Adrenal gland (tissue), 9 donors: ENCODE measurements at regions not wholly inside any gene's neighbourhood (a gene's known extent, or its start where the extent isn't known, plus 50 kb on each side); places are given as distances from the start of the nearest gene placed in this dataset.
"Not testable (repeated sequence)": the region's sequence is repeated elsewhere in the genome, so short reads cannot be mapped to it uniquely, and the experiment has no call there.

Source experiments
- DNase-seq, 7 donors: peaks; one replicate each; pipeline ENCODE4 v3.0.0-alpha.2; 2019 to 2020
- H3K27ac ChIP-seq, 5 donors: fragments of 200-600 bp; sonication (generic) in 4 of 5; 1 replicate in 3 of 5; 2 replicates in 2 of 5; pipeline versions ENCODE4 v1.5.1 to v1.8.0; 2016 to 2020; ENCODE audit warnings: mild to moderate bottlenecking in 1 of 5
- H3K27me3 ChIP-seq: fragments of 200-600 bp; 2 replicates; pipeline ENCODE4 v1.8.0; 2021
- H3K36me3 ChIP-seq, 2 donors: fragments of 200-600 bp; replicated peaks in 1 of 2; 1 replicate in 1 of 2; 2 replicates in 1 of 2; pipeline versions ENCODE4 v1.5.1 to v1.8.0; 2018 to 2022
- H3K4me1 ChIP-seq, 2 donors: fragments of 200-600 bp; replicated peaks in 1 of 2; 1 replicate in 1 of 2; 2 replicates in 1 of 2; pipeline versions ENCODE4 v1.5.1 to v1.8.0; 2018 to 2021
- H3K4me3 ChIP-seq, 4 donors: fragments of 200-600 bp; sonication (generic) in 3 of 4; one replicate each; pipeline ENCODE4 v1.5.1; 2016 to 2018
- H3K9me3 ChIP-seq, 3 donors: fragments of 200-600 bp; sonication (generic) in 1 of 3; replicated peaks in 1 of 3; 1 replicate in 2 of 3; 2 replicates in 1 of 3; pipeline versions ENCODE4 v1.5.1 to v1.8.0; 2016 to 2021
- CTCF ChIP-seq, 6 experiments: fragments of 450-650 bp in 4 of 6; fragments of 200-600 bp in 2 of 6; sonication (generic) in 1 of 6; IDR thresholded peaks; 1 replicate in 5 of 6; 2 replicates in 1 of 6; pipeline versions ENCODE4 v1.5.1 to v1.8.0; 2016 to 2021; ENCODE audit warnings: antibody characterized with exemption in 6 of 6, mild to moderate bottlenecking in 2 of 6, moderate library complexity in 1 of 6
- POLR2A ChIP-seq, 2 donors: fragments of 450-650 bp; IDR thresholded peaks; one replicate each; pipeline ENCODE4 v1.6.1; 2017; ENCODE audit warnings: antibody characterized with exemption in 2 of 2, mild to moderate bottlenecking in 2 of 2, moderate library complexity in 1 of 2
- WGBS, 4 donors: extraction: QIAGEN DNeasy Blood & Tissue Kit in 2 of 4; methylation state at CpG; one replicate each; pipeline versions ENCODE4 v1.1.5 to v1.1.7; 2013 to 2017; 5-methylcytosine and 5-hydroxymethylcytosine counted together
- intact Hi-C, 2 donors: fragments of 100-400 bp; cut with DNase I; formaldehyde crosslinking; loops; one replicate each; pipeline versions ENCODE4 v1.14.1 to v1.15.0; 2022 to 2023
- donor health status: healthy with polysubstance abuse.
- donor health status: Bipolar disorder and iron deficiency.
- donor health status: DM: yes; HTN: yes; CAD: no.
- donor health status: DM: no; HTN: no; CAD: no.
- donor health status: DM: no; HTN: no; CAD: no.

- Histone ChIP-seq H3K27me3 (no peaks in the 10 kb centered on the region), H3K4me1 (no peaks in the 10 kb centered on the region), H3K9me3 (no peaks in the 10 kb centered on the region), H3K36me3 (no peaks in the 10 kb centered on the region), H3K4me3 (no peak overlapping the region), H3K27ac (no peak overlapping the region)
- TF ChIP-seq CTCF (IDR thresholded peaks at IDR 0.05) (no peak), POLR2A (IDR thresholded peaks at IDR 0.05) (no peak)
- 53 to 87% (median 73%) methylated on average over 2 to 4 of the region's 4 CpGs for WGBS, 4 donors
- DNase-seq: no peak
- intact Hi-C loops: no loop called here
Measured at GRCh38 chr1:143584508-143584907, 387.3 kb downstream of the FAM72C start.

GRCh38 chr1:143574891-143575520 is 396.8 kb downstream of the FAM72C start:
- no peak for DNase-seq
- intact Hi-C loops: no loop called here
- 85 to 93% (median 88%) methylated on average over 10 to 33 of the region's 33 CpGs for WGBS, 4 donors
- H3K27me3 ChIP-seq: no peaks in the 10 kb centered on the region
- no peaks in the 10 kb centered on the region for H3K36me3 ChIP-seq
- no peak overlapping the region for H3K27ac ChIP-seq
- TF ChIP-seq POLR2A (IDR thresholded peaks at IDR 0.05) (no peak), CTCF (IDR thresholded peaks at IDR 0.05) (no peak)
- no peaks in the 10 kb centered on the region for H3K9me3 ChIP-seq
- H3K4me3 ChIP-seq: no peak overlapping the region
- no peaks in the 10 kb centered on the region for H3K4me1 ChIP-seq

DNA sequence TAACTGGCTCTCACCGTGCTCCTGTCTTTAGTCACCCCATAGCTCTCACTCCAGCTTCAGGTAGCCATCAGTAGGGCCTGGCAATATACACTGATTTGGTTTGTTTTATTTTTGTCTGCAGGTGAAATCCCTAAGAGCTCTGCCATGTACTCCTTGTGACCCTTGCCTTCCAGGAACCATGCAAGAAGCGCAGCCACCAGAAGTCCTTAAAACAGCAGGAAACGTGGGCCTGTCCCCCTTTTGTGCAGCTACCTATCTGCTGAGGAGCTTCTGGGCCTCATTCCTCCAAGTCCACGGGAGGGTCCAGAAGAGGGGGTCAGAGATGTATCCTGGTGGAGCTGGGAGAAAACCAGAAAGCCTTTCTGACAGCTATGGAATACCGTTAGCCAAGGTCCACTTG is 399.1 kb downstream of the FAM72C start:
- H3K36me3 ChIP-seq, H3K27me3 ChIP-seq, DNase-seq, H3K4me3 ChIP-seq, H3K4me1 ChIP-seq, H3K27ac ChIP-seq, intact Hi-C loops, H3K9me3 ChIP-seq: not testable (repeated sequence)
- 67 to 84% (median 70%) methylated on average over 5 of the region's 5 CpGs for WGBS, 4 donors

DNA sequence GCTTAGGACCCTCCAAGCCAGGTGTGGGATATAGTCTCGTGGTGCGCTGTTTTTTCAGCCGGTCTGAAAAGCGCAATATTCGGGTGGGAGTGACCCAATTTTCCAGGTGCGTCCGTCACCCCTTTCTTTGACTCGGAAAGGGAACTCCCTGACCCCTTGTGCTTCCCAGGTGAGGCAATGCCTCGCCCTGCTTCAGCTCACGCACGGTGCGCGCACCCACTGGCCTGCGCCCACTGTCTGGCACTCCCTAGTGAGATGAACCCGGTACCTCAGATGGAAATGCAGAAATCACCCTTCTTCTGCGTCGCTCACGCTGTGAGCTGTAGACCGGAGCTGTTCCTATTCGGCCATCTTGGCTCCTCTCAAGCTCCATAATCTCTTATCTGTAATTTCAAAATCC is 408.0 kb downstream of the FAM72C start:
- WGBS, 4 donors: 52 to 79% (median 62%) methylated on average over 6 to 20 of the region's 20 CpGs
- intact Hi-C loops, H3K4me1 ChIP-seq, H3K9me3 ChIP-seq, H3K4me3 ChIP-seq, H3K27me3 ChIP-seq, H3K27ac ChIP-seq, H3K36me3 ChIP-seq, DNase-seq: not testable (repeated sequence)

GRCh38 chr1:143553627-143554026 is 418.2 kb downstream of the FAM72C start:
- Histone ChIP-seq H3K27ac (no peak overlapping the region), H3K36me3 (no peaks in the 10 kb centered on the region), H3K4me3 (no peak overlapping the region), H3K27me3 (no peaks in the 10 kb centered on the region), H3K4me1 (no peaks in the 10 kb centered on the region), H3K9me3 (no peaks in the 10 kb centered on the region)
- TF ChIP-seq POLR2A (IDR thresholded peaks at IDR 0.05) (no peak), CTCF (IDR thresholded peaks at IDR 0.05) (no peak)
- intact Hi-C loops: no loop called here
- 49 to 66% (median 58%) methylated on average over 4 of the region's 4 CpGs for WGBS, 4 donors
- DNase-seq: no peak

DNA sequence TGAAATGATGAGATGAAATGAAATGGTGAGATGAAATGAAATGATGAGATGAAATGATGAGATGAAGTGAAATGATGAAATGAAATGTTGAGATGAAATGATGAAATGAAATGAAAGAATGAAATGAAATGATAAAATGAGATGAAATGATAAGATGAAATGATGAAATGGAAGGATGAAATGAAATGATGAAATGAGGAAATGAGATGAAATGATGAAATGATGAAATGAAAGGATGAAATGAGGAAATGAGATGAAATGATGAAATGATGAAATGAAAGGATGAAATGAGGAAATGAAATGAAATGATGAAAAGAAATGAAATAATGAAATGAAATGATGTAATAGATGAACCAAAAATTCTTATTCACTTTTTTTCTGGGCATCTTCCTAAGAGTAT is 467.1 kb downstream of the FAM72C start:
- DNase-seq, H3K27me3 ChIP-seq: not testable (repeated sequence)

DNA sequence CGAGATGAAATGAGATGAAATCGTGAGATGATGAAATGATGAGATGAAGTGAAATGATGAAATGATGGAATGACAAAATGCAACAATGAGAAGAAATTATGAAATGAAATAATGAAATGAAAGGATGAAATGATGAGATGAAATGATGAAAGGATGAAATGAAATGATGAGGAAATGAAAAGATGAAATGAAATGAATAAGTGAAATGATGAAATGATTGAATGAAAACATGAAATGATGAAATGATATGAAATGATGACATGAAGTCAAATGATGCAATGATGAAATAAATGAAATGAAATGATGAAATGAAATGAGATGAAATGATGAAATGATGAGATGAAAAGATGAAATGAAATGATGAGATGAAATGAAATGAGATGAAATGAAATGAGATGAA is 467.7 kb downstream of the FAM72C start:
- WGBS, 4 donors: no CpG with 5 or more reads among the region's 2 CpGs
- intact Hi-C loops, DNase-seq, H3K4me3 ChIP-seq, H3K27ac ChIP-seq, H3K9me3 ChIP-seq, H3K36me3 ChIP-seq, H3K27me3 ChIP-seq, H3K4me1 ChIP-seq: not testable (repeated sequence)

More for the DNA sequence above, 467.1 kb downstream of the FAM72C start:
- H3K4me1 ChIP-seq, H3K27ac ChIP-seq, H3K9me3 ChIP-seq, intact Hi-C loops, H3K36me3 ChIP-seq, H3K4me3 ChIP-seq: not testable (repeated sequence)

DNA sequence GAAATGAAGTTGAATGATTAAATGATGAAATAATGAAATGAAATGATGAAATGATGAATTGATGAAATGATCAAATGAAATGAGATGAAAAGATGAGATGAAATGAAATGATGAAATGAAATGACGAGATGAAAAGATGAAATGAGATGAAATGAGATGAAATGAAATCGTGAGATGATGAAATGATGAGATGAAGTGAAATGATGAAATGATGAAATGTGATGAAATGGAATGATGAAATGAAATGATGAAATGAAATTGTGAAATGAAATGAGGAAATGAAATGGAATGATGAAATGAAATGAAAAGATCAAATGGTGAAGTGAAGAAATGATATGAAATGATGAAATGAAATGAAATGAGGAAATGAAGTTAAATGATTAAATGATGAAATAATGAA is 468.7 kb downstream of the FAM72C start:
- DNase-seq, H3K9me3 ChIP-seq, H3K27ac ChIP-seq, H3K4me3 ChIP-seq, intact Hi-C loops, H3K36me3 ChIP-seq, H3K27me3 ChIP-seq, H3K4me1 ChIP-seq: not testable (repeated sequence)
- WGBS, 4 donors: 50 to 75% (median 67%) methylated on average over 1 to 2 of the region's 2 CpGs

DNA sequence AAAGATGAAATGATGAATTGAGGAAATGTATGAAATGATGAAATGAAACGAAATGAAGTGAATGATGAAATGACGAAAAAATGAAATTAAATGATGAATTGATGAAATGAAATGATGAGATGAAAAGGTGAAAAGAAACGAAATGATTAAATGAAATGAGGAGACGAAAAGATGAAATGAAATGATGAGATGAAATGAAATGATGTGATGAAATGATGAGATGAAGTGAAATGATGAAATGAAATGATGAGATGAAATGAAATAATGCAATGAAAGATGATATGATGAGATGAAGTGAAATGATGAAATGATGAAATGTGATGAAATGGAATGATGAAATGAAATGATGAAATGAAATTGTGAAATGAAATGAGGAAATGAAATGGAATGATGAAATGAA is 469.7 kb downstream of the FAM72C start:
- H3K27me3 ChIP-seq, H3K4me1 ChIP-seq, DNase-seq, H3K36me3 ChIP-seq, H3K27ac ChIP-seq, H3K4me3 ChIP-seq, intact Hi-C loops, H3K9me3 ChIP-seq: not testable (repeated sequence)
- 53 to 69% (median 61%) methylated on average over 3 to 4 of the region's 4 CpGs for WGBS, 4 donors
